ENCODE measurements at regions not wholly inside any gene's neighbourhood (a gene's known extent, or its start where the extent isn't known, plus 50 kb on each side); places are given as distances from the start of the nearest gene placed in this dataset.

- no peak for TF ChIP-seq POLR2A (IDR thresholded peaks at IDR 0.05)
- TF ChIP-seq CTCF (IDR thresholded peaks at IDR 0.05): no peak
Measured at GRCh38 chr7:88637795-88638194, 121.7 kb upstream of the ZNF804B start.
